ENCODE measurements at regions not wholly inside any gene's neighbourhood (a gene's known extent, or its start where the extent isn't known, plus 50 kb on each side); places are given as distances from the start of the nearest gene placed in this dataset.

DNA sequence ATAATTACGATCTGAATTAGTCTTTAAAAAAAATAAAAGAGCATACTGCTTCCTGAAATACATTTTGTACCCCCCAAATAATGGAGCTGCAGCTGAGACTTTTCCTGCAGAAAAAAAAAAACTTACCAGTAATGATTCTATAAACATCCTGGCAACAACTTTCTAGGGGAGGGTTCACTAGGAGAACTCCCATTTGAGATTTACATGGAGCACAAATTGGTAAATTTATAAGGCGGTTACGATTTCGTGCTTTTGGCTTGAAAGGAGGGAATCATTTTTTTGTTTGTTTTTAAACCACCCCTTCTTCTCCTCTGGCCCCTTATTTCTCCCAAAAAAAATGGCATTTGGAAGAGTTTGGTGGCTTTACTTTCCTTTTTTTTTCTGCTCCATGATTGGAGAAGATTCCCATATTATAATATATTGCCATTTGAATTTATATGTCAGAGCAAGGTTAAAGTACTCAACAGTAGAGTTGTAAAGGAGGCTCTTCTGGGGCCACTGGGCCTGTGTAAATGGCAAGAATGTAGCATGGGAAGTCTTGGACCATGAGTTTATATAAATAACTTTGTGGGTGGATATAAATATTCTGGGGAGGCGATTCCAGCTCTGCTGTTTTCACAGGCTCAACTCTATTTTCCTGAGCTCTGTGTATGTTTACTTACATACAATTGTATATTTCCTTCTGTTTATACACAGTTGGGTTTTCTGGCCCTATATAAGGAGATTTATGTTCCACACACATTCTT, 159.9 kb downstream of the CSNK1G3 start:
- H3K36me3 Mint-ChIP-seq = no peaks in the 10 kb centered on the region
- Histone ChIP-seq H3K9me3 (replicated peaks in 1 of 2; ENCODE audit: control insufficient read depth in 1 of 2, insufficient read depth in 1 of 2, low read length in 2 of 2) (no peaks in the 10 kb centered on the region), H3K27me3 (ENCODE audit: control insufficient read depth in 2 of 2, insufficient read depth in 2 of 2, low read length in 2 of 2) (no peaks in the 10 kb centered on the region), H3K79me2 (ENCODE audit: insufficient read depth, low read length) (no peaks in the 10 kb centered on the region), H4K20me1 (ENCODE audit: insufficient read depth, low read length) (no peaks in the 10 kb centered on the region), H3K9ac (ENCODE audit: insufficient read depth, low read length, poor library complexity, severe bottlenecking) (no peak overlapping the region), H2AFZ (ENCODE audit: insufficient read depth, low read depth, low read length, poor library complexity, severe bottlenecking) (no peak overlapping the region), H3K27ac (ENCODE audit: low read depth in 1 of 2, low read length in 2 of 2) (no peak overlapping the region), H3K4me2 (replicated peaks; ENCODE audit: extremely low read depth, low read length, poor library complexity, severe bottlenecking) (no peak overlapping the region), H3K4me1 (ENCODE audit: control insufficient read depth in 1 of 2, insufficient read depth in 2 of 2, low read length in 2 of 2) (no peaks in the 10 kb centered on the region), H3K36me3 (replicated peaks in 1 of 2; ENCODE audit: control insufficient read depth in 1 of 2, insufficient read depth in 2 of 2, low read length in 2 of 2) (no peaks in the 10 kb centered on the region), H3K4me3 (replicated peaks in 1 of 3; ENCODE audit: low read depth in 2 of 3, low read length in 3 of 3) (no peak overlapping the region)
- WGBS (ENCODE audit: insufficient coverage) = no CpG with 5 or more reads among the region's 5 CpGs
- DNase-seq = no peak
- peaks cover 2 to 10% (median 6%) of the 10 kb centered on the region in 7 donors for H3K9me3 Mint-ChIP-seq
- H3K4me1 Mint-ChIP-seq = no peaks in the 10 kb centered on the region
- intact Hi-C loops (cut with micrococcal nuclease) = no loop called here
- TF ChIP-seq, protein P1, sequence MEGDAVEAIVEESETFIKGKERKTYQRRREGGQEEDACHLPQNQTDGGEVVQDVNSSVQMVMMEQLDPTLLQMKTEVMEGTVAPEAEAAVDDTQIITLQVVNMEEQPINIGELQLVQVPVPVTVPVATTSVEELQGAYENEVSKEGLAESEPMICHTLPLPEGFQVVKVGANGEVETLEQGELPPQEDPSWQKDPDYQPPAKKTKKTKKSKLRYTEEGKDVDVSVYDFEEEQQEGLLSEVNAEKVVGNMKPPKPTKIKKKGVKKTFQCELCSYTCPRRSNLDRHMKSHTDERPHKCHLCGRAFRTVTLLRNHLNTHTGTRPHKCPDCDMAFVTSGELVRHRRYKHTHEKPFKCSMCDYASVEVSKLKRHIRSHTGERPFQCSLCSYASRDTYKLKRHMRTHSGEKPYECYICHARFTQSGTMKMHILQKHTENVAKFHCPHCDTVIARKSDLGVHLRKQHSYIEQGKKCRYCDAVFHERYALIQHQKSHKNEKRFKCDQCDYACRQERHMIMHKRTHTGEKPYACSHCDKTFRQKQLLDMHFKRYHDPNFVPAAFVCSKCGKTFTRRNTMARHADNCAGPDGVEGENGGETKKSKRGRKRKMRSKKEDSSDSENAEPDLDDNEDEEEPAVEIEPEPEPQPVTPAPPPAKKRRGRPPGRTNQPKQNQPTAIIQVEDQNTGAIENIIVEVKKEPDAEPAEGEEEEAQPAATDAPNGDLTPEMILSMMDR (IDR thresholded peaks at IDR 0.05) = no peak
- H3K4me3 Mint-ChIP-seq = no peak overlapping the region
- H3K27me3 Mint-ChIP-seq (ENCODE audit: low read depth in 3 of 3) = no peaks in the 10 kb centered on the region
- H3K27ac Mint-ChIP-seq = no peak overlapping the region

DNA sequence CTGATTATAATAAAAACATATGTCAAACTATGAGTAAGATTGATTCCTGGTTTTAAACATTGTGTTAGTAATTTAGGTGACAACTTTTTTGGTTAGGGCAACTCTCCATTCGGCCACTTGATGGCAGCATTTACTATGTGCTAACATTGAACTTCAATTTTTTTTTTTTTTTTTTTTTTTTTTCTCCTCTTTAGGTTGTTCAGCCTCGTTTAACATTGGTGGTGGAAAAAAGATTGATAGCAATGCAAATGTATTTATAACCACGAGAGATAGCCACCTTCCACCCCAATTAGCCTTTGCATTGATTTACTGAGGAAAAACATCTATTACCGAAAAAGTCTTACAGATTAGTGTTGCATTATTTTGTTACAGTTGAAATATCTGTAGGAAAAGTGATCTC, 159.1 kb downstream of the CSNK1G3 start:
- Mint-ChIP-seq H3K4me1 (no peaks in the 10 kb centered on the region), H3K27ac (no peak overlapping the region), H3K4me3 (no peak overlapping the region), H3K36me3 (no peaks in the 10 kb centered on the region), H3K9me3 (peaks cover 2 to 8% (median 4%) of the 10 kb centered on the region in 7 donors), H3K27me3 (ENCODE audit: low read depth in 3 of 3) (no peaks in the 10 kb centered on the region)
- no peaks in the 10 kb centered on the region for H3K36me3 ChIP-seq (replicated peaks in 1 of 2; ENCODE audit: control insufficient read depth in 1 of 2, insufficient read depth in 2 of 2, low read length in 2 of 2)
- no peak overlapping the region for H2AFZ ChIP-seq (ENCODE audit: insufficient read depth, low read depth, low read length, poor library complexity, severe bottlenecking)
- H3K27me3 ChIP-seq (ENCODE audit: control insufficient read depth in 2 of 2, insufficient read depth in 2 of 2, low read length in 2 of 2) = no peaks in the 10 kb centered on the region
- H3K79me2 ChIP-seq (ENCODE audit: insufficient read depth, low read length) = no peaks in the 10 kb centered on the region
- H3K4me1 ChIP-seq (ENCODE audit: control insufficient read depth in 1 of 2, insufficient read depth in 2 of 2, low read length in 2 of 2) = no peaks in the 10 kb centered on the region
- no CpG with 5 or more reads among the region's 4 CpGs for WGBS (ENCODE audit: insufficient coverage)
- H3K9ac ChIP-seq (ENCODE audit: insufficient read depth, low read length, poor library complexity, severe bottlenecking) = no peak overlapping the region
- H3K27ac ChIP-seq (ENCODE audit: low read depth in 1 of 2, low read length in 2 of 2) = no peak overlapping the region
- no peak overlapping the region for H3K4me3 ChIP-seq (replicated peaks in 1 of 3; ENCODE audit: low read depth in 2 of 3, low read length in 3 of 3)
- TF ChIP-seq, protein P1 (IDR thresholded peaks at IDR 0.05) = peak; percentile 79
- intact Hi-C loops (cut with micrococcal nuclease) = no loop called here
- no peak overlapping the region for H3K4me2 ChIP-seq (replicated peaks; ENCODE audit: extremely low read depth, low read length, poor library complexity, severe bottlenecking)
- H4K20me1 ChIP-seq (ENCODE audit: insufficient read depth, low read length) = no peaks in the 10 kb centered on the region
- H3K9me3 ChIP-seq (replicated peaks in 1 of 2; ENCODE audit: control insufficient read depth in 1 of 2, insufficient read depth in 1 of 2, low read length in 2 of 2) = no peaks in the 10 kb centered on the region
- DNase-seq = peak in 2 of 3 donors; percentile 10

Data from CD14-positive monocyte (primary cell).